WERI-Rb-1 (cell line): ENCODE measurements at regions not wholly inside any gene's neighbourhood (a gene's known extent, or its start where the extent isn't known, plus 50 kb on each side); places are given as distances from the start of the nearest gene placed in this dataset.
"Not testable (repeated sequence)": the region's sequence is repeated elsewhere in the genome, so short reads cannot be mapped to it uniquely, and the experiment has no call there.

ENCODE experiments used
- DNase-seq: peaks from one replicate; pipeline ENCODE4 v3.0.0-alpha.2; 2020
- H3K27ac ChIP-seq: fragments of 250-450 bp; sonication (Bioruptor Pico); 2 replicates; pipeline ENCODE4 v1.5.1; 2020; ENCODE audit warnings: mild to moderate bottlenecking, moderate library complexity
- H3K27me3 ChIP-seq: fragments of 250-450 bp; sonication (Bioruptor Pico); 2 replicates; pipeline ENCODE4 v1.5.1; 2021; ENCODE audit warnings: mild to moderate bottlenecking, low read depth, moderate library complexity; ENCODE audit not compliant: insufficient read depth, severe bottlenecking
- H3K36me3 ChIP-seq: fragments of 250-450 bp; sonication (Bioruptor Pico); 2 replicates; pipeline ENCODE4 v1.5.1; 2020; ENCODE audit warnings: mild to moderate bottlenecking, moderate library complexity
- H3K4me3 ChIP-seq: 2 replicates; pipeline ENCODE4 v1.5.1; 2011; ENCODE audit warnings: low read depth, mild to moderate bottlenecking, control low read depth, low read length
- H3K9me3 ChIP-seq: fragments of 250-450 bp; sonication (Bioruptor Pico); 2 replicates; pipeline ENCODE4 v1.5.1; 2021; ENCODE audit warnings: mild to moderate bottlenecking, moderate library complexity; ENCODE audit not compliant: severe bottlenecking
- TF ChIP-seq, protein P1 (sequence below): IDR thresholded peaks from 2 replicates; pipeline ENCODE4 v1.5.1; 2011; ENCODE audit warnings: low read depth, mild to moderate bottlenecking, control low read depth, inconsistent platforms, low read length

DNA sequence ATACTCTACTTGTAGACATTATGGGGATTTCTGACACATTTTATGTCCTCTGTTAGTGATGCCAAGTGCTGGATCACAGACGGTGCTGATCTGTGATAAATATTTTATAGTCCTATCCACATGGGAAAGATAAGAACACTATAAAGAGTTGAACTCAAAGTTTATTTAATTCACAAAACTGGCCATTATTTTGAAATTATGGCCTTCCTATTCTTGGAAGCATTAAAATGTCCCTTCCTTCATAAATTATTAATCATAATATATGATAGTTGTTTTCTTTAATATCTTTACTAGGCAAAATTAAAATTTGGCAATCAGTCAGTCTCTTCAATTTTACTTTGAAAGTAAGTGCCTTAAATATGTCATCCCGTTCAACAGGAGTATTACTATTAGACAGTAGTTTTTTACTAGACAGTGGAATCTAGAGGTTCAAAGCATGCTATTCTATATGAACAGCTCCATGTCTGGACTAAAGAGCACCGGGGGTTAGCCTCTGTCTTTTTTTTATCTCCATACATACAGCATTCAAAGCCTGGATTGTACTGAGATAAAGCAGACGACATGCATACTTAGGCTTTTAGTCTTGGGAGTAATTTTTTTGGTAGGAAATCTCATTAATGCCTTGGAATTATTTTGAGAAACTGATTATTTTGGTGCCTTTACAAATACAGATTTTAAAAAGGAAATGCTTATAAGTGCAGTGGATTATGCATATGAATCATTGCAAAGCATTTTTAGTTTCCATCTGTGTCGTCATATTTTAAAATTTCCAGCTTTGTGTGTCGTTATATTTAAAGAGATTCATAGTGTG is 306.1 kb upstream of the RGS6 start:
- DNase-seq: no peak
- no peaks in the 10 kb centered on the region for H3K9me3 ChIP-seq
- H3K27ac ChIP-seq: no peak overlapping the region
- H3K27me3 ChIP-seq: no peaks in the 10 kb centered on the region
- H3K36me3 ChIP-seq: peaks cover 8% of the 10 kb centered on the region
- TF ChIP-seq, protein P1, sequence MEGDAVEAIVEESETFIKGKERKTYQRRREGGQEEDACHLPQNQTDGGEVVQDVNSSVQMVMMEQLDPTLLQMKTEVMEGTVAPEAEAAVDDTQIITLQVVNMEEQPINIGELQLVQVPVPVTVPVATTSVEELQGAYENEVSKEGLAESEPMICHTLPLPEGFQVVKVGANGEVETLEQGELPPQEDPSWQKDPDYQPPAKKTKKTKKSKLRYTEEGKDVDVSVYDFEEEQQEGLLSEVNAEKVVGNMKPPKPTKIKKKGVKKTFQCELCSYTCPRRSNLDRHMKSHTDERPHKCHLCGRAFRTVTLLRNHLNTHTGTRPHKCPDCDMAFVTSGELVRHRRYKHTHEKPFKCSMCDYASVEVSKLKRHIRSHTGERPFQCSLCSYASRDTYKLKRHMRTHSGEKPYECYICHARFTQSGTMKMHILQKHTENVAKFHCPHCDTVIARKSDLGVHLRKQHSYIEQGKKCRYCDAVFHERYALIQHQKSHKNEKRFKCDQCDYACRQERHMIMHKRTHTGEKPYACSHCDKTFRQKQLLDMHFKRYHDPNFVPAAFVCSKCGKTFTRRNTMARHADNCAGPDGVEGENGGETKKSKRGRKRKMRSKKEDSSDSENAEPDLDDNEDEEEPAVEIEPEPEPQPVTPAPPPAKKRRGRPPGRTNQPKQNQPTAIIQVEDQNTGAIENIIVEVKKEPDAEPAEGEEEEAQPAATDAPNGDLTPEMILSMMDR: no peak
- H3K4me3 ChIP-seq: no peak overlapping the region

DNA sequence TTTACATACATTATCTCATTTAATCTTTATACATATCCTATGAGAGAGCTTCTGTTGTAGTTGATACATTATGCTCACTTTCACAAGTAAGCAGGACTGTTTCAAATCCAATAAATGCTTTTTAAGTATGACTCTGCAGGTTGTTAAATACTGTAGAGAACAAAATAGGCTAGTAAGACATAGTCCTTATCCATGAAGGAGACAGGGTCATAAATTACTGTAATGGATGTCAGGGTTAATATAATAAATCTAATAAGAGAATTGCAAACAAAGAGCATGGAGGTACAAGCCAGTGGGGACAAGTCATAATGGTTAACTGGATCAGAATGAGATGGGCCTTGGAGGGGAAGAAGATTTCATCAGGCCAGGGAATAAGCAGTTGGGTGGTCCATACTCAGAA is 303.8 kb upstream of the RGS6 start:
- peaks cover 12% of the 10 kb centered on the region for H3K36me3 ChIP-seq
- no peak overlapping the region for H3K4me3 ChIP-seq
- no peak for DNase-seq
- H3K27me3 ChIP-seq: no peaks in the 10 kb centered on the region
- TF ChIP-seq, protein P1: no peak
- H3K27ac ChIP-seq: no peak overlapping the region
- no peaks in the 10 kb centered on the region for H3K9me3 ChIP-seq

DNA sequence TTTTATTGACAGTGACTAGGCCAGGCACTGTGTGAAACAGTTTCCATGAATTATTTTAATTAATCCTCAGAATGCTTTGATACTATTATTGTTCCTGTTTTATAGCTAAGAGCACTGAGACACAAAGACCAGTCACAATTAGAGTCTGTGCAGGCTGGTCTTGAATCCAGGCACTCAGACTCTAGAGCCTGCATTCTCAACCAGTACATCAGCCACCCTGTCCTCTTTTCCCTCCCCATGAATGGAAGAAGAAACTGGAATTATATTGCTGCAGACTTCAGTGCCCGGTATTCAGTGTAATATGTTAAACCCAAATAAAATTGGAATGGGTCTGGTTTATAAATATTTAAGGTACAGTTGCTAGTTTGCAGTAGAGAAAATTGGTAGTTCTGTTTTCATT is 303.0 kb upstream of the RGS6 start:
- Histone ChIP-seq H3K27me3 (no peaks in the 10 kb centered on the region), H3K4me3 (no peak overlapping the region), H3K9me3 (no peaks in the 10 kb centered on the region), H3K27ac (no peak overlapping the region), H3K36me3 (peaks cover 8% of the 10 kb centered on the region)
- no peak for DNase-seq
- TF ChIP-seq, protein P1: no peak

DNA sequence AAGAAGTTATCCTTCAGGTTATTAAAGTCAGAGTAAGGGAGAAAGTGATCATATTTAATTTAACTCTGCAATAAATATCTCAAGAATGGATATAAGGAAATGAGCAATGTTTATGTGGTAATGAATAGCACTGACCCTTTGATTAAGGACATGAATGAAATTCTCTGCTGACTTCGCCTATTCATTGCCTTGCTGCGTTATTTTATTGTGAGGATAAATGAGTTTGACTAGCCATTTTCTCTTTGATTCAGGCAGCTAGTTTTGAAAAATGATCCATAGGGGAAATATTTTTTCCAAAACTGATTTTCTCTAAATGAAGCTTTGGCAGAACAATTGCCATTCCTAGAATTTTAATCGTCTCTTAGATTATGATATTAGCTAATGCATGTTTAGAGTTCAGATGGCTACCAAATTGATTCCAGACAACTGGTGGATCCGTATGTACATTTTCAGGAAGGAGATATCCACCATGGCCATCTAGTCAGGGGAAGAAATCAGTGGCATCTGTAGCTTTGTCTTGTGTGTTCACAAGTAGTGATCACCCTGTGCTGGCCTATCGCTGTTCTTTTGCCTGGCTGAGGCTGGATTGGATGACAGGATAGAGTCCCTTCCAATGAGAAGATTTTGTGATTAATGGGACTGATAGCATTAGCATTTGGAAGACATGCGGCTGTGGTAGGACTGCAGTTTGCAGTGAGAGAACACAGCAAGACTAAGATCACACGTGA is 302.3 kb upstream of the RGS6 start:
- TF ChIP-seq, protein P1: no peak
- Histone ChIP-seq H3K27me3 (no peaks in the 10 kb centered on the region), H3K27ac (no peak overlapping the region), H3K36me3 (peaks cover 8% of the 10 kb centered on the region), H3K4me3 (no peak overlapping the region), H3K9me3 (no peaks in the 10 kb centered on the region)
- DNase-seq: no peak

DNA sequence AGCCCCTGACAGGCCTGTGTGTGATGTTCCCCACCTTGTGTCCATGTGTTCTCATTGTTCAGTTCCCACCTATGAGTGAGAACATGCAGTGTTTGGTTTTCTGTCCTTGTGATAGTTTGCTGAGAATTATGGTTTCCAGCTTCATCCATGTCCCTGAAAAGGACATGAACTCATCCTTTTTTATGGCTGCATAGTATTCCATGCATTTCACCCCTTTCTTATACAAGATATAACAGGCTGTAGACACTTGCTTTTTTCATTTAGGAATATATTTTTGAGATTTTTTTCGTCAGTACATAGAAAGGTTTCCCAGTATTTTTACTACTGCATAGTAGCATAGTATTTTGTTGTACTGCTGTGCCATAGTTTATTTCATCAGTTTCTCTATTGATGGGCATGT is 301.2 kb upstream of the RGS6 start:
- not testable (repeated sequence) for H3K27me3 ChIP-seq, H3K9me3 ChIP-seq, H3K27ac ChIP-seq, H3K36me3 ChIP-seq, H3K4me3 ChIP-seq, DNase-seq

DNA sequence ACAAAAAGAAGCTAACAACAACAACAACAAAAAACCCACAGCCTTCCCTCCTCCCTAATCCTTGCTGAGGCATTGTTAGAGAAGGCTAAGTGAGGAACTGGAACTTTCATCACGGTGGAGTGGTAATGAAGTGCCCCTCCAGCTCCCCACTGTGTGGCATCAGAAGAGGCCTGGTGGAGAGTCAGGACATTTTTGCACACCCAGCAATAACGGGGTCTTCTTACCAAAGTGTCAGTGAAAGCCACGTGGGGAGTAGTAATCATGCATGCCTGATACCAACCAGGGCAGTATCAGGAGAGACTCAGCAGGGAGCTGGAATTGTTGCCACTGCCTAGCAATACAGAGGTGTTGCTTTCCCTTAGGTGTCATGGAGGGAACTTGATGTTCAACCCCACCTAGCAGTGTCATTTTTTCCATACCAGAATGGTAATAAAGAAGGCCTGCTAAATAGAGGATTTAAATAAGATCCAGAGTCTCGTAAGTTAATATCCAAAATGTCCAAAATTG is 299.7 kb upstream of the RGS6 start:
- Histone ChIP-seq H3K27me3 (no peaks in the 10 kb centered on the region), H3K4me3 (no peak overlapping the region), H3K9me3 (no peaks in the 10 kb centered on the region), H3K36me3 (peaks cover 5% of the 10 kb centered on the region; the same call in 1 of the 2 replicates), H3K27ac (no peak overlapping the region)
- TF ChIP-seq, protein P1: no peak
- DNase-seq: no peak
